NCI-H2081 (cell line): ENCODE measurements at regions not wholly inside any gene's neighbourhood (a gene's known extent, or its start where the extent isn't known, plus 50 kb on each side); places are given as distances from the start of the nearest gene placed in this dataset.

Experiments used
- DNase-seq, 2 experiments: peaks; one replicate each; lab custom pipeline; 2025; lab: John Stamatoyannopoulos, UW

DNA sequence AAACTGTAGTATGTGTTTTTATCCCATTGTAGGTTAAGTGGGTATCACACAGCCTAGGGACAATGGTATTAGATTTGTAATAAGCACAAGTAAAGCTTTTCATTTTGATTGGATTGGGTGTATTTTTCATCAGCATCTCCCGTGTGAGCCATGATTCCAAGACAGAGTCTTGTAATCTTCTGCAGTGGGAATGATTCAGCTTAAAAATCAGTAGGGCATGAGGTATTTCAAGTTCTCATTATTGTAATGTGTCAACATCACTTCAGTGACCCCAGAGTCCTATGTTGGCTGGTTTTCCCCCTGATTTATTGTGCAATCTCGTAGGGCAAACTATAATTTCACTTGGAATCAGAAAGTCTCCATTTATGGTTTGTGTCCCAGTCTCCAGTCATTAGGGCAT is 833.2 kb upstream of the RBFOX1 start:
- no peak for DNase-seq

DNA sequence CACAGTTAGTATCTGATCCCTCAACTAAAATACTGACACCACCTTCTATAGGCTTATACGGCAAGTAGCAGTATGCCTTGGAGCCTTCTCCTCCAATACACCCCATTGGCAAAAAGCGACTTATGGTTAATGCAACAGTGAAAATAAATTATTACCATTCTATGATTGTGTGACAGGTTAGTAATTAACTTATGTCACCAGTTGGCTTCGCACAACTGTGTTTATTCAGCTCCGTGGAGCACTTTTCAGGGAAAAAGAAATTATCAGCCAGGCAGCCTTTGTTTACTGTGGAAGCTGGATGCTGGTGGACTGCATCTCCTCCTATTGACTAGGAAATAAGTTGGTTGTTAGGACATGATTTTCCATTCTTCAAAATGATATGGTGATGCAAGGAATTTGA is 833.8 kb upstream of the RBFOX1 start:
- peak in 1 of 2 experiments; percentile 34 for DNase-seq

DNA sequence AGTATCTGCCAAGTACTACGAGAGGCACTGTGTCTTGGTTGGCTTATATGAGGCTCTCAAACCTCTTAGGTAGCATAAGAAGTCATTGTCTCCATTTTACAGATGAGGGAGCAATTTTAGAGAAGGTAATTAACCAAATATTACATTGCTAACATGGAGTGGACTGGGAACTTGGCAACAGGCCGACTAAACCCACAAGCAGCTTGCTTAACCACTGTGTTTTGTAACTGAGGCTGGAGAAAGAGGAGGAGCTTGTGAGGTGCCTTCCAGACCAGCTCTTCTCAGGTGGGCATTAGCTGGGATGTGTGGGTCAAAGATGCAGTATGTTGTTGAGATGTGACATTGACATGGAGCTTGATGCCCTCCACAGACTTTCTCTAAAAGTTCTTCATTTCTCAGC is 835.6 kb upstream of the RBFOX1 start:
- no peak for DNase-seq

DNA sequence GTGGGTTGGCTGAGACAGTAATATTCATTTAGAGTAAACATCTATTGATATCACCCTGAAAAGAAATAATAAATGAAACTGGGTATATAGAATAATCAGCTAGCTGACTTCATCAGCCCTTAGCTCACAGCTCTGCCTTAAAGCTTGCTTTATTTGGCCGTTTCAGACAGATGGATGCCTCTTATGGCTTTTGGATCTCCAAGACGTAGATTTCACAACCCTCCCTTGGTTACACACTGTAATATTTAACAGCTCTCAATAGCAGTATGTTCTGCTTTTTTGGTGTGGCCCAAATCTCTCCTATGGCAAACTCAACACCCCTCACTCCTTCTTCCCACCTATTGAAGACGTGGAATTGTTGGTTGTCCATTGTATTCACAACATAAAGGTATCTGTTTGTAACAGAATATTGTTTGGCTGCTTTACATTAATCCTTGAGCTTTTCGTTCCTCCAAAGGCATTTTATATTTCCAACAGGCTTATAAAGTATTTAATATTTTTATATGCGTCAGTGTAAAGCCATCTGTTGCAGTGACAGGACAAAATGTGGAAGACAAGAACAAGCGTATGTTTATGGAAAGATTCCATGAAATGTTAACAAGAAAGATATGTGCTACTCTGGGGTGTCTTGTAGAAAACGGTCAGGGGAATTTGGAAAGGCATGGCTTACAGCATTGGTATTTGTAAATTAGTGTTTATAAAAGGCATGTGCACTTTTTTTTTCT is 837.0 kb upstream of the RBFOX1 start:
- no peak for DNase-seq

DNA sequence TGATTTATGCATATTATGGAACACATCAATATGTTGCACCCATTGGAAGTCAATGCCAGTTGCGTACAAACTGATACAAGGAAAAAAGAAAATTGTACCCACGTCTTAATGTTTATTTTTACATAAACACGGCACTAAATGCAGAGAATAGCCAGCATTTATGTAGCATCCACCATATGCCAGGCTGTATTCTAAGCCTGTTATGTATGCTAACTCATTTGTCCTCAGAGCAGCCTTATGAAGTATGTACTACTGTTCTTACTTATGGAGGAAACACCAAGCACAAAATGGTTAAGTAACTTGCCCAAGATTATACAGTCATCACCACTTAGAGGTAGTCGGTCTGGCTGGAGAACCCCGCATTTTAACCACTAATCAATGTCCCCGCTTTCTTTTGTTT is 837.9 kb upstream of the RBFOX1 start:
- no peak for DNase-seq

DNA sequence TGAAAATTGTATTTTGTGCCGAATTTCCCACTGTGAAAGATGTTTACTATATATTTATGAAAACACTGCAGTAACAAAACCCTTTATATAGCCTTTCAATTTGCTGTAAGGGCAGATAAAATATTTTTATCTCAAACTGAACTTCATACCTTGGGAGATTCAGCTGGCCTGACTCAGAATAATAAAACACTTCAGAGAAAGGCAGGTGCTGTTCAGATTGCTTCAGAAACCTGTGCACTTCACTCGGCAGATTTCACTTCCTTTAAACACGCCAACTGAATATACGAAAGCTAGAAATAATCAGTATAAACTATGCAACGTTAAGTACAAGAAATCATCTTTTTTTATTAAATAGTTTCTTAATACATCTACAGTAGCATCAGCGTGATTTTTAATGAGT is 839.1 kb upstream of the RBFOX1 start:
- DNase-seq: no peak

DNA sequence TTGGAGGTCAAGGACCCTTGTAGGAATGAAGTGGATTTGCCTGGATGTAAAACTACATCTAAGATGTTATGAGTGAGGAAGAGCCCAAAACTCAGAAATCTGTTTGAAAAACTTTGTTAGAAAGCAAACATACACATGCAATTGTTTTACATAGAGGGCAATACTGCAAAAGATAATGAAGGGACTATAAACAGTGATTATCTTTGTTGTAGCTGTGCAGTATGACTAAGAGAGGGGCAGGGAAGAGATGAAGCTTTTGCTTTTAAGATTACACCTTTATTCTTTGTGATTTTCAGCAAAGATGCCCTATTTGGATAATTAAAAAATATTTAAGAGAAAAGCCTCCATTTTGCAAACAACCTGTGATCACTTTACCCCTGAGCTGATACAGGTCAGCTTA is 839.9 kb upstream of the RBFOX1 start:
- DNase-seq: no peak

DNA sequence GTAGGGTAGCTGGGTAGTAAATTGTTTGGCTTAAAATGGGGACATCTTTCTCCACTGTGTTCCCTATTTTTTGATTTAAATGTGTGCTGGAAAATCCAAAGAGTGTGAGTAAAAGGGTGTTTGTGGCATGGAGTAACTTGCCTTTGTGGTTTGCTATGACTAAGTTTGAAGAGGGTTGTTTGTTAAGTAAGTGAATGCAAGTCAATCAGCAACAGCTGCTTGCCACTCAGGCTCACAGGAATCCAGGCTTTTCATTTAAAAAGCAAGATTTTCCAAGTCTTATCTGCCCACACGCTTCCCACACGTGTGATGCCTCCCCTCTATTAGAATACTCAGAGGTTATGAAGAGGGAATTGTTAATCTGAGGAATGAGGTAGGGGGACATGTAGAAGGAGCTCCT is 847.7 kb upstream of the RBFOX1 start:
- no peak for DNase-seq

DNA sequence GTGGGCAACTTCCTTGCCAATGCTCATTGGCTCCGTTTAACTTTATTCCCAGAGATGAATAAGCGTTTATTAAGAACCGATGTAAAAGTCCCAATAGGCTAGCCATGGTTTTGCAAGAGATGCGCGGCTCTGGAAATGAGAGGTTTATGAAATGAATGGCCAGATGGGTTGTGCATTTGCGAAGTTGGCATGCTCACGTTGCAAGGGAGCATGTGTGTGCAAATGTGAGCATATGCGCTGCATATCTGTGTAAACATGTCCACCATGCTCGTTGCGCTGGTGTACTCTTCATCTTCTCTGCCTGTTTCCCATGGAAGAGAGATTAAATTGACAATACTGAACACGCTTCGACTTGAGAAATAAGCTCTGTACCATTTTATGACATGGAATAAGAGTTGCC is 848.6 kb upstream of the RBFOX1 start:
- DNase-seq: no peak

DNA sequence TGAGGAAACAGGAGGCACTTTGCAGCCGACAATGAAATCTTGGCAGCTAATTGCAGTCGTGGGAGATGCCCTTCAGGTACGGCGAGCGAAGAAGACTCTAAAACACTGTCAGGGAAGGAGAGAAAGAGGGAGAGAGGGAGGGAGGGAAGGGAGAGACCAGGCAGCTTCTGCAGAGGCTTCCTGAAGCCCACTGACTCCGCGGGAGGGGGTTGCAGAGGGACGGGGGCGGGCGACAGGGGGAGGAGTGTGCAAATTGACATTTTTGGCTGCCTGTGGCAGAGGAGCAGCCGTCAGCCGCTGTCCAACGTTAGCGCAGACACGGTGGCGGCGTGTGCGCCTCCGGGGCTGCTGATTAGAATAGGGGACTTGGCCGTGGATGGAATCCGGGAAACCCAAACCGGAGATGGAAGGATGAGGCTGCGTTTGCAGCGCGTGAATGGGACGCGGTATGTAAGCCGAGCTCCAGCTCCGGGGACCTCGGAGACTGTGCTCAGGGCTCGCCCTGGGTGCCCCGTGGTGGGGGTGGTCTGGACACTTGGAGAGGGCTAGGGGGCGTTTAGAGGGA is 849.1 kb upstream of the RBFOX1 start:
- no peak for DNase-seq

DNA sequence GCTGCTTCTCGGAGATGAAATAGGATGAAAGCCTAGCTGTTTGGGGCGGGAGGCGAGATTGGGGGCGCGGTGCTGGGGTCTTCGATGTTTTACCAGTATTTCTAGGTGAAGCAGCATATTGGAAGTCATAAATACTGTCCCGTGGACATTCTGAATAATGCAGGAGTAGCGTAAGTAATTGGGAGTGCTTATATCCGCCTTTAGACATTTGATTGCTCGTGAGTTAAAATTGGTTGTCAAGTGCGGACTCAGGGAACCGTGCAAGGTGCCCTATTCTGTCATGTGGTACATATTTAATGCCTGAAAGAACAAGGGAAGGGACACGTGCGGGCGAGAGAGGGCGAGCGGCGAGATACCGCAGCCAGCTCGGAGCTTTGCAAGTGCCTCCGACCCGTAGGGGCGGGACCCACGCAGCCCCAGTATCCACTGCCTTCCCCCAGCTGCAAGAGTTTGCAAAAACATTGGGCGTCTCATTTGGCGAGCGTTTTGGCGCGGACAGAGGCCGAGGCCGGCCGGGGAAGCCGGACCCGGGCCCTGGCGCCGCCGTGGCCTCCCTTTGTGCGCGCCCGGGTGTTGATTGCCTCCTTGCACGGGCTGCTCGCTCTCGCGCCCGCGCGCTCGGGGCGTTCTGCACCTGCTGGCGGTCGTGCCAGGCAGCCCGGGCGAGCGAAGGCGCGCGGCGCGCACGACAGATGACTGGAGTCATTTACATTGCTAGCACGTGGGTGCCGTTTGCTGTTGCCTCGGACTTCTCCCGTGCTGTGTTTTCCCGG is 849.8 kb upstream of the RBFOX1 start:
- peak in 1 of 2 experiments; percentile 4 for DNase-seq

DNA sequence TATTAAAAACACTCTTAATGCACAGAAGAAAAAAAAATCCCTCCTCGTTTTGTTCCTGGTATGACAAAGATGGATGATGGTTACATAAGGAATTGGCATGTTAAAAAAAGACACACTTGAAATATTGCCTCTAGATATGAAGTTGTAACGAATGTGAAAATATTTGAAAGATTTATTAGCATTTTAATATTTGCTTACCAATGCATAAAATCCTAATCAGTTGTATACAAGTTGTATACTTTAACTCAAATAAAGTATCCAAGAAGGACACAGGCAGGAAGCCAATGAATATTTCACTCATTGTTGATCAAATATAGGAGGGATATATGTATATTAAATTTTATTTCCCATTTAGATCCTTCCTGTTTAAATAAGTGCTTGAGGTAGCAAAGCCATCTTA is 850.8 kb upstream of the RBFOX1 start:
- no peak for DNase-seq

DNA sequence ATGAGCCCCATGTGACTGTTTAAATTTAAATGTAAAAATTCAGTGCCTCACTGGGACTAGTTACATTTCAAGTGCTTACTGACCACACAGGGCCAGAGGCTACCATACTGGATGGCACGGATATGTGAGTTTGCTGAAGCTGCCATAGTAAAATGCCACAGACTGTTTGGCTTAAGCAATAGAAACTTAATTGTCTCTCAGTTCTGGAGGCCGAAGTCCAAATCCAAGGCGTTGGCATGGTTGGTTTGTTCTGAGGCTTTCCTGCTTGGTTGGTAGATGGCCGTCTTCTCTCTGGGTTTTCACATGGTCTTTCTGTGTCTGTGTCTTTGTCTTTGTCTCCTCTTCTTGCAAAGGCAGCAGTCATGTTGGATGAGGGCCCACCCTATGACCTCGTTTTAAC is 878.9 kb upstream of the RBFOX1 start:
- DNase-seq: no peak

DNA sequence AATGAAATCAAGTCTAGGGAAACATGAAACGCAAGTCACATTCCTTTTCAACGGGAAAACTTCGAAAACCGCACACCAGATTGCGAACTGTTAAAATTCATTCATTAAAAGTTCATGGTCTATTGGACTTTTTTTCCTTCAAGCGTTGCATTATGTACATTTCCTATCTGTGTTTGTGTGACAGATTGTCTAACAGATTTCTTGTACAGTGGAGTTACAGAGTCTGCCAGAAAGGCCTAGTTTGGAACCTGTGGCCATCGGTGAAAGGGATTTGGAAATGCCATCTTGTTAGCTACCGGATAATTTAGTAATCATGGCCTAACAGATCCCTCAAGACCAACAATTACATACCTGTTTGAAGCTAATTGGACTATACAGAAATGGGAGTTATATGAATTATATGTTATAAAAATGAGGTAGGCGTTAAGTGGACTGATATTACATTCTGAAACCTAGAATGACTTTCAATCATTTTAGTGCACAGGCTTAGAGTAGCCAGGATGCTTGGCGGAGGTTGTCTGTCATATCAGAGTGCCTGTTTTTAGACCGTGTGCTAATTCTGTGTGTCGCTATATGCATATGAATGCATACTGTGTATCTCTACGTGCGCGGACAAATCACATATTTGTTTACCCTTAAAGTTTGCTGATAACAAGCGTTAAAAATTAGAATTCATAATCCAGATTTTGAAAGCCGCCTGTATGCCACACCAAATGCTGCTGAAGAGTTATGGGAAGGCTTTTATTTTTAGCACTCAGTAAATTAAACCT is 885.4 kb upstream of the RBFOX1 start:
- no peak for DNase-seq

DNA sequence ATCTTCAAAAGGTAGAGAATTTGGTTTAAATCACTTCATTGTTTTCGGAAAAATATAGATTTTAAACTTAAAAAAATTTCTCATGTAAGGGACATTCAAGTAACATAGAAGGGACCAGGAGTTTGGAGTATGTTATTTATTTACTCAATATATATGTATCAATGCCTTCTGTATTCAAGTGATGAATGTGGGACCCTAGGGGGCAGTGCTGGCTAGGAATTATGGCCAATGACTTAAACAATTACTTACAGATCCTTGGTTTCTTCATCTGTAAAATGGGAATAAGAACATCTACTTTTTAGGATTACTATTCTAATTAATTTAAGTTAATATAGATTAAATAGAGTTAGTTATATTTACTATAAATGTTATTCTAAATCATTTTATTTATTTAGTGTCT is 886.3 kb upstream of the RBFOX1 start:
- DNase-seq: no peak

DNA sequence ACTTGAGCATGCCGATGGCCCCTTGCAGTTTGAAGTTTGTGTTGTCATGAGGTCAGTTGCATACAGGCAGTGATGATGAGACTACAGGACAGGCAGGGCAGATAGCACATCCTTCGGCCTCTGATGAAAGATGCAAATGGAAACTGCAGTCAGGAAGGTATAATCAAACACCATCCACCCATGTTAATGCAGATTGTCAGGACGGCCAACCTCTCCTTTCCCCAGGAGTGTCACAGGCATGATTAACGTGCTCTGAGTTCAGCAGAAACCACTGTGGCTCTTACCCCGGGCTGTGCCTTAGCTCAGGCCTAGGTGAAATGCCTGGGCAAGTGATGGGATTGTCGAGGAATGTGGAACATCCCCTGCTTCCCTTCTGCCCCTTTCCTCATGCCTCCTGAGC is 893.5 kb upstream of the RBFOX1 start:
- DNase-seq: no peak

DNA sequence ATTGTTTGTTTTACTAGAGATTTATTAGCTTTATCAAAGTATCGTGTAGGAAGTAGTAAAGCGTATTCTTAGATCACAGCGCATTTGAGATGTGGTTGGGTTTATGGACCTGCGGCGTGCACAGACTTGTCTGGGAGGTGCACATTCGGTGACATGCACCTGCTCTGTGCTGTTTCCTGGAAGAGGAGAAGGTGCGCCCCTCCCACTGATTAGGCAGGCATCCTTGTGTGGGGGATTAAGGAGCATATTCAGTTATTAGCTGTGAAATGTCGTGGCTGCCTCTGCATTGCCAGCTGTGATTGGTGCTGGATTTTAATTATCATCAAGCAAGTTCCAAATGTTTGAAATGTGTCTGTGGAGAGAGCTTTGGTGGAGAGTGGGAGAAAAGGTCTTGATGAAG is 903.8 kb upstream of the RBFOX1 start:
- DNase-seq: peak; percentile 22 to 46

DNA sequence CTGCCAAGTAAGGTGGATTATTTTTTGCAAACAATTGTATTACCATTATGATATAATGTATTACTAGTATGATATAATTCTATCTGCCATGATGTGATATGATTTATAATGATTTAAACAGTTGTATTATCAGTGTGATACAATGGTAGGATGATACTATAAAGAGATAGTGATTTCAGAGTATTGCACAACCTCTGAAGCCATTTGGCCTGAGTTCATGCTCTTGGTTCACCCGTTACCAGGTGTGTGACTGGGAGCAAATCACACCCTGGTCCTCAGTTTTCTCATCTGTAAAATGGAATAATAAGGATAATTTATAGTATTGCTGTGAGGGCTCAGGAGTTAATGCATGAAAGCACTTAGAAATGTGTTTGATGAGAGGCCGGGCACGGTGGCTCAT is 905.0 kb upstream of the RBFOX1 start:
- no peak for DNase-seq

DNA sequence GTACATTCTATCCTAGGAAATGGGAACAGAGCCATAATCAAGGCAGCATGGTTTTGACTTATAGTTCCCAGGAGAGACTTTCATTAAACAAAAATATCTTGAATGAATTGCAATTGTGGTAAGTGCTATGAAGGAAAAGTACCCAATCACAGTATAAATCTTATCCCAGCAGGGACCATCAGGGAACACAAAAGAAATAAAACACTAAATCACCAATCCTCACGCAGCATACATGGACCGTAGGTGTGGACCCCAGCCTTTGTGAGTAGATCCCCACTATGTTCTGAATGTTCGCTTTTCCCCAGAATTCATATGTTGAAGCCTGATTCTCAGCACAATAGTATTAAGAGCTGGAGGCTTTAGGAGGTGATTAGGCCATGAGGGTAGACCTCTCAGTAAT is 925.0 kb upstream of the RBFOX1 start:
- DNase-seq: no peak

DNA sequence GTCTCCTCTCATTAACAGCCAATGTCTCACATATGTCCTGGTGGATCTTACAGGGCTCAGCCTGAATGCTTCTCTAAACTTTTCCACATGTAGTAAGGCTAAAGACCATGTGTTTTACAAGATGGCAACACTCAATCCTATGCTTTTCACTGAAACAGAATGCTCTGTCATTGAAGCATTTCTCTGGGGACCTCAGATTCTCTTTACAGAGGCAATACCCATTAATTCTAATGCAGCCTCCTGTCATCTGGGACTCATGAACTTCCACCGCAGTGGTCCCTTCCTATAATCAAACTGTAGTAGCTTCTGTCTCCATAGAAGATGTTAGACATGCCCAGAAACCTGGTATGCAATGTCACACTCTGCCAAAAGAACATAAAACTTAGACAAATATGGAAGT is 926.6 kb upstream of the RBFOX1 start:
- no peak for DNase-seq

DNA sequence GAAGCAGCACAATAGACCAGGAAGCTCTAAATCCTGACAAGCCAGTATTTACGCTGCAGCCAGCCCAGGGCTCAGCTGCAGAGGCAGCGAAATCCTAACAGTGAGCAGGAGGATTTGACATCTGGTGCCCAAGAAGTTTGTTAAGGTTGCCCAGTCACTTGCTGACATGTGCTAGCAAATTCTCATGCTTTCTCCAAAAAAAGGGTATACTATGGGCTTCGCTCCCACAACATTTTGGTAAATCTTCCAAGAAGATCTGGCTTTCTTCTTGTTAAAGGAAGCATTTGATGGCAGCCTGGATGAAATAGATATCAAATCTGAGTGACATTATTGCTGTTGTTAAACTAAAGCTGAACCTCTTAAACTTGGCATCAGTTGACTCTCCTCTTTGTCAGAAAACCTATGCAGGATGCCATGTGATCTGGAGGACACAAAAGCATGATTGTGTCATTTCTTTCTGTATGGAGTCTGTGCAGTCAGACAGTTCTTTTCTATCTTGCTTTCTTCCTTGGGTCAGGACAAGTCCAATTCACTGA is 949.7 kb upstream of the RBFOX1 start:
- no peak for DNase-seq

DNA sequence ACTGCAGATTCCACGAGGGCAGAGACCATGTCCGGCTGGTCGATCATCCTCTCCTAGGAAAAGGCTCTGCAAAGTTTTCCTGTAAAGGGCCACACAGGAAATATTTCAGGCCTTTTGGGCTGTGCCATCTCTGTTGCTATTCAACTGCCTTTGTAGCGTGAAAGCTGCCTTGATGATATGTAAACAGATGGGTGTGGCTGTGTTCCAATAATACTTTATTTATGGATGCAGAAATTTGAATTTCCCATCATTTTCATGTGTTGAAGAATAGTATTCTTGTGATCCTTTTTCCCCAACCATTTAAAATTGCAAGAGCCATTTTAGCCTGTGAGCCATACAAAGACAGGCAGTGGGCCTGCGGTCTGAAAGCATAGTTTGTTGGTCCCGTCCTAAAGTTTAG is 950.7 kb upstream of the RBFOX1 start:
- DNase-seq: no peak
